Loucy (cell line): ENCODE measurements at regions not wholly inside any gene's neighbourhood (a gene's known extent, or its start where the extent isn't known, plus 50 kb on each side); places are given as distances from the start of the nearest gene placed in this dataset.

Experiments
- H2AFZ ChIP-seq: fragments of 200-600 bp; sonication (generic); 2 replicates; pipeline ENCODE4 v1.6.0; 2016; ENCODE audit warnings: antibody characterized with exemption, mild to moderate bottlenecking, low read length, moderate library complexity
- H3F3A ChIP-seq: fragments of 200-600 bp; 2 replicates; pipeline ENCODE4 v1.6.0; 2016; ENCODE audit warnings: antibody characterized with exemption, low read depth, mild to moderate bottlenecking
- H3K27me3 ChIP-seq: fragments of 200-600 bp; sonication (generic); 2 replicates; pipeline ENCODE4 v1.6.1; 2014; ENCODE audit warnings: low read length, mild to moderate bottlenecking; ENCODE audit not compliant: insufficient read depth, poor library complexity, severe bottlenecking
- H3K36me3 ChIP-seq: fragments of 200-600 bp; sonication (generic); 2 replicates; pipeline ENCODE4 v1.6.1; 2016; ENCODE audit warnings: low read length; ENCODE audit not compliant: insufficient read depth
- H3K4me1 ChIP-seq: fragments of 200-600 bp; sonication (generic); 2 replicates; pipeline ENCODE4 v1.5.1; 2014; ENCODE audit warnings: low read length, mild to moderate bottlenecking; ENCODE audit not compliant: insufficient read depth, poor library complexity, severe bottlenecking
- H3K4me2 ChIP-seq: fragments of 200-600 bp; sonication (generic); 2 replicates; pipeline ENCODE4 v1.6.0; 2014; ENCODE audit warnings: antibody characterized with exemption, low read length, low read depth, mild to moderate bottlenecking; ENCODE audit not compliant: poor library complexity, severe bottlenecking
- H3K4me3 ChIP-seq: fragments of 200-600 bp; sonication (generic); 2 replicates; pipeline ENCODE4 v1.5.1; 2014; ENCODE audit warnings: low read length, mild to moderate bottlenecking, mixed read lengths; ENCODE audit not compliant: poor library complexity, severe bottlenecking
- H3K79me2 ChIP-seq: fragments of 200-600 bp; sonication (generic); 2 replicates; pipeline ENCODE4 v1.6.1; 2014; ENCODE audit warnings: low read length; ENCODE audit not compliant: insufficient read depth
- H3K9ac ChIP-seq: fragments of 200-600 bp; sonication (generic); 2 replicates; pipeline ENCODE4 v1.6.0; 2014; ENCODE audit warnings: mild to moderate bottlenecking, low read depth, low read length, moderate library complexity; ENCODE audit not compliant: poor library complexity, severe bottlenecking
- H3K9me2 ChIP-seq: fragments of 200-600 bp; sonication (generic); replicated peaks from 2 replicates; pipeline ENCODE4 v1.6.1; 2016; ENCODE audit warnings: low read depth, low read length, mixed read lengths
- H3K9me3 ChIP-seq: fragments of 200-600 bp; sonication (generic); 2 replicates; pipeline ENCODE4 v1.6.1; 2014; ENCODE audit warnings: mild to moderate bottlenecking, antibody characterized with exemption, low read length, low read depth; ENCODE audit not compliant: insufficient read depth
- H4K20me1 ChIP-seq: fragments of 200-600 bp; sonication (generic); 2 replicates; pipeline ENCODE4 v1.6.0; 2014; ENCODE audit warnings: antibody characterized with exemption, low read length, mild to moderate bottlenecking; ENCODE audit not compliant: insufficient read depth, poor library complexity, severe bottlenecking
- EZH2phosphoT487 ChIP-seq: fragments of 200-600 bp; IDR thresholded peaks from 2 replicates; pipeline ENCODE4 v1.6.1; 2018; ENCODE audit warnings: antibody characterized with exemption, mild to moderate bottlenecking, moderate library complexity, borderline replicate concordance
- TF ChIP-seq, protein P1 (sequence below): fragments of 200-600 bp; sonication (generic); conservative IDR thresholded peaks from 2 replicates; pipeline ENCODE4 v1.5.1; 2014; ENCODE audit warnings: mild to moderate bottlenecking, antibody characterized with exemption, low read length

DNA sequence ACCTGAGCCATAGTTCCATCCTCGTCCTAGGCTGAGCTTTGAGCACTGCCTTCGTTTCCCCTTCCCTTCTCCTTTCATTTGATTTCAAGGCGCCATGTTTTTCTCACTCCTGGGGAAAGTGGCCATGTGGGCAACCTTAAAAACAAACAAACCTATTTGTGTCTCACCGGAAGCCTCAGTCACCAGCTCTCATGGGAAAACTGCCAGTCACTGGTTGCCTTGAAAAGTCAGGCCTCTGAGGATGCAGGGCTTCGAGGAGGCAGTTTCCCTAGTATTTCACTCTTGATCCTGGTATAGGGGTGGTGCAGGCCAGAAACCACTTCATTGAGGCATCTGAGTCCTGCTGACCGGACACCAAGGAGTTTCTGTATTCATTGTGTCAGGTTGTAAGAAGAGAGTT lies 59.2 kb upstream of the TRIB2 start:
- Histone ChIP-seq H3K9me3 (no peaks in the 10 kb centered on the region), H3K9me2 (no peaks in the 10 kb centered on the region), H3K4me2 (no peak overlapping the region), H4K20me1 (no peaks in the 10 kb centered on the region), H3K27me3 (no peaks in the 10 kb centered on the region), H2AFZ (no peak overlapping the region), H3K4me3 (no peak overlapping the region), H3F3A (no peaks in the 10 kb centered on the region), H3K79me2 (no peaks in the 10 kb centered on the region), H3K4me1 (no peaks in the 10 kb centered on the region), H3K36me3 (no peaks in the 10 kb centered on the region), H3K9ac (no peak overlapping the region)
- TF ChIP-seq, protein P1, sequence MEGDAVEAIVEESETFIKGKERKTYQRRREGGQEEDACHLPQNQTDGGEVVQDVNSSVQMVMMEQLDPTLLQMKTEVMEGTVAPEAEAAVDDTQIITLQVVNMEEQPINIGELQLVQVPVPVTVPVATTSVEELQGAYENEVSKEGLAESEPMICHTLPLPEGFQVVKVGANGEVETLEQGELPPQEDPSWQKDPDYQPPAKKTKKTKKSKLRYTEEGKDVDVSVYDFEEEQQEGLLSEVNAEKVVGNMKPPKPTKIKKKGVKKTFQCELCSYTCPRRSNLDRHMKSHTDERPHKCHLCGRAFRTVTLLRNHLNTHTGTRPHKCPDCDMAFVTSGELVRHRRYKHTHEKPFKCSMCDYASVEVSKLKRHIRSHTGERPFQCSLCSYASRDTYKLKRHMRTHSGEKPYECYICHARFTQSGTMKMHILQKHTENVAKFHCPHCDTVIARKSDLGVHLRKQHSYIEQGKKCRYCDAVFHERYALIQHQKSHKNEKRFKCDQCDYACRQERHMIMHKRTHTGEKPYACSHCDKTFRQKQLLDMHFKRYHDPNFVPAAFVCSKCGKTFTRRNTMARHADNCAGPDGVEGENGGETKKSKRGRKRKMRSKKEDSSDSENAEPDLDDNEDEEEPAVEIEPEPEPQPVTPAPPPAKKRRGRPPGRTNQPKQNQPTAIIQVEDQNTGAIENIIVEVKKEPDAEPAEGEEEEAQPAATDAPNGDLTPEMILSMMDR: no peak
- no peak for TF ChIP-seq EZH2phosphoT487

DNA sequence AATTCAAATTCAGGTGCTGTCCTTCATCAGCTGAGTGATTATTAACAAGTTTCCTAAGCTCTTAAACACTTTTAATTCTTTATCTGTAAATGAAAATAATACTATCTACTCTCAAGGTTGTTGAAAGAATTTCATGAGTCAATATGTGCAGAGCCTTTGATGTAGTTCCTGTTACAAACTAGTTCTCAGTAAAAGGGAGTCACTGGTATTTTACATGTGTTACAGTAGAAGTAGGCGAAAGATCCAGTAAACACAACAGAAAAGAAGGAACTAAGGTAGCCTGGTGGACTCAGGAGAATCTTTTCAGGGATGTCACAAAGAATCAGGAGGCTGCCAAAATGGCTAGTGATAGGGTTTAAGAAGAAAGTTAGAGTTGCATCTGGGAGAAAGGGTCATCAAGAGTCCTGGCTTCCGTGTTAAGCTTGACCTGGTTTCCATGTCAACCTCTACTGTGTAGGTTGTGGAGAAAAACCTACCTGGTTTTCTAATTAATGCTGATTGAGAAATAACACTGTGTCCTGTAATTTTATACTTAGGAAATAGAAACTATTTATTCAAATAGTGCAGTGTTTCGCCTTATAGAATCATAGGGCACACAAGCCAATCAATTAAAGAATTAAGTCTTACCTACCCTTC lies 58.3 kb upstream of the TRIB2 start:
- TF ChIP-seq, protein P1: no peak
- no peak for TF ChIP-seq EZH2phosphoT487
- no peak overlapping the region for H3K4me2 ChIP-seq
- H3K9ac ChIP-seq: no peak overlapping the region
- H3F3A ChIP-seq: no peaks in the 10 kb centered on the region
- H3K4me3 ChIP-seq: no peak overlapping the region
- H2AFZ ChIP-seq: no peak overlapping the region
- no peaks in the 10 kb centered on the region for H3K36me3 ChIP-seq
- no peaks in the 10 kb centered on the region for H3K27me3 ChIP-seq
- H3K9me3 ChIP-seq: no peaks in the 10 kb centered on the region
- no peaks in the 10 kb centered on the region for H4K20me1 ChIP-seq
- H3K4me1 ChIP-seq: no peaks in the 10 kb centered on the region
- H3K9me2 ChIP-seq: no peaks in the 10 kb centered on the region
- H3K79me2 ChIP-seq: no peaks in the 10 kb centered on the region

DNA sequence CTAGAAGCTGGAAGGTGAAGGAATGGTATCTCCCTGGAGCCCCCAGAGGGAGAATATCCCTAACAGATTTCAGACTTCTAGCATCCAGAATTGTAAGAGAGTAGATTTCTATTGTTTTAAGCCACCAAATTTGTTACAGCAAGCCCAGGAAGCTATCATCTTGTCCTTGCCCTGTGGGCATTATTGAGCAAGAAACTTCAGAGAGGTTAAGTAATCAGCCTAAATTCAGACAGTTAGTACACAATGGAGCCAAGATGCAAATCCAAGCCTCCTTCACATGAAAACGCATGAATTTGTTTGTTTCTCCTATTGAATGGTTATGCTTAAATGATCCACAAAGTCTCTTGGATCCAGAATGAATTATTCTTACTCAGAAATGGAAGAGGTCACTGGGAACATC lies 55.2 kb upstream of the TRIB2 start:
- H2AFZ ChIP-seq: no peak overlapping the region
- H3K4me3 ChIP-seq: no peak overlapping the region
- no peaks in the 10 kb centered on the region for H3K27me3 ChIP-seq
- H3K9ac ChIP-seq: no peak overlapping the region
- H3K79me2 ChIP-seq: no peaks in the 10 kb centered on the region
- peaks cover 4% of the 10 kb centered on the region for H3K9me3 ChIP-seq
- no peaks in the 10 kb centered on the region for H3K36me3 ChIP-seq
- no peak overlapping the region for H3K4me2 ChIP-seq
- no peaks in the 10 kb centered on the region for H3K4me1 ChIP-seq
- no peaks in the 10 kb centered on the region for H3K9me2 ChIP-seq
- TF ChIP-seq EZH2phosphoT487: no peak
- TF ChIP-seq, protein P1: no peak
- H3F3A ChIP-seq: no peaks in the 10 kb centered on the region
- no peaks in the 10 kb centered on the region for H4K20me1 ChIP-seq
